ENCODE measurements at regions not wholly inside any gene's neighbourhood (a gene's known extent, or its start where the extent isn't known, plus 50 kb on each side); places are given as distances from the start of the nearest gene placed in this dataset.

DNA sequence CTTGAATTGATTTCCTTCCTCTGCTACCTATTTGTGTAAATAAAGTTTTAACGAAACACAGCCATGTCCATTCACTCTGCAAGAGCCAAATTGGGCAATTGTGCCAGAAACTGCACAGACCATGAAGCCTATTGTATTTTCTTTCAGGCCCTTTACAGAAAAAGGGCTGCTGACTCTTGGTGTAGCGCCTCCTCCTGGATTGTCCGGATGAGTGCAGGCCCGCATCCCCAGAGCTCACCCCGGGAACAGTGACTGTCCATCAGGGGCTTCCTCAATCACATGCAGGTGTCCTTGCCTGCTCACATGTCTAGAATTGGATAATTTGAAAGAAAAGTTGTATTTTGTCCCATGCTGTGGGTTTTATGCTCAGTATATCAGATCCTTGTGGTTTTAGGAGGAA lies 1282.2 kb downstream of the AACS start:
- DNase-seq: no peak

DNA sequence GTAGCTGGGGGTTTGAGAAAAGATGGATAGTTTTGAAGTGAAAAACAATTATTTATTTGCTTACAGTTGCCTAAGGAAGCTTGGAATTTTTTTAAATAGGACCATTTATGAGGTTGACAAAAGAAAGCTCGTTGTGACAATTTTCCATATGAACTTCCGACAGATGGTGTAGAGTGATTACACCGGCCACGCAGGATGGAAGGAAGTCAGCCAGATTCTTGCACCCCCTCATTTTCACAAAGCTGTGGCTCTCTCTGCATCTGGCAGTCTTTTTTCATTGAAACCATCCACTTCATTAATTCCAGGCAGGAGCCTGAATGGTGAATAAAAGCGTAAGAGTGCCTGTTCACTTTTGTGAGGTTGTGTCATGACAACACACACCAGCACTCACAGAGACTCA lies 1284.1 kb downstream of the AACS start:
- no peak for DNase-seq

DNA sequence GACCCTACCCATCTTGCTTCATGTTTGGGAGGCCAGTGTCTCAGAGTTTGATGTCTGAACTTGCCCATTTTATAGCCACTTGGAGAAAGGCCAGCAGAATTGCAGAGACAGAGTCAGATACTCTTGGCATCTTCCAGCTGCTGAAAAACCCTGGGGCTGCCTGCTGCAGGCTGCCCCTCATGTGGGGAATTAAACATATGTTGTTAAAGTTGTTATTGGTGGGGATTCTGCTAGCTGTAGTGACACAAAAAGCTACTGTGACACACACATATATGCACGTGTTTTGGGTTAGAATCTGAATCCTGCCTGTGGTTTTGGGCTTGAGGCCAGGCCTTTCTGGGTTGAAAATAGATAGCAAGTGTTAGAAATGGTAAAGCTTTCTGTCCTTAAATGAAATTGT lies 1288.4 kb downstream of the AACS start:
- no peak for DNase-seq

DNA sequence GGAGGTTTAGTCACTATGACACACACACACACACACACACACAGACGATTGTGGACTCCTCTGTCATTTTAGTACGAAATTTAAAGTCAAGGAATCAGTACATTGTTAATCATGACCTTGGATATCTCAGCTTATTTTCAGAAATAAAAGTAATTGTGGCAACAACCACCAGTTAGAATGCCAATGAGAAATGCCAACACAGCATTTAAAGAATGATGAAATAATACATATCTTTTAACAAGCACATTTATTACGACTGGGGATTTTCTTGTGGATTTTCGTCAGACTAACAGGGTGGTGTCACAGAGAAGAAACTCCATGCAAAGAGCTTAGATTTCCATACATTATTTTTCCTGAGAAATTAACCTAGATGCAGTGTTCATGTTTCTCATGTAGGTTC lies 1289.4 kb downstream of the AACS start:
- no peak for DNase-seq

DNA sequence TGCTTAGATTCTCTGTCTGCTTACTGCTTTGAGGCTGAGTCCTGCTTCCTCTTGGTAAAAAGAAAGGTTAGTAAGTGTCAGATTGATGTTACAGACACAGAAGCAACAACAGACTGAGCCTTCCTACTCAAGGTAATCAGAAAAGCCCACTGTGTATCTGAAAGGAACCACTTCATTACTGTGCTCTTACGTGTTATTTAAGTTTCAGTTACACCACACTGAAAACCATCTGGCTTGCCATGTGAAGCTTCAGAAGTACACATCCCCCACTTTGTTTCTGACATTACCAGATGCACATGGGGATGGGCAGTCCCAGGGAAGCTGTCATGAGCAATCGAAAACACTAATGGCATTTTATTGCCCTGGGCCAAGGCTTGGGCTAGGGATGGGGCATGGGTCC lies 1290.1 kb downstream of the AACS start:
- no peak for DNase-seq

DNA sequence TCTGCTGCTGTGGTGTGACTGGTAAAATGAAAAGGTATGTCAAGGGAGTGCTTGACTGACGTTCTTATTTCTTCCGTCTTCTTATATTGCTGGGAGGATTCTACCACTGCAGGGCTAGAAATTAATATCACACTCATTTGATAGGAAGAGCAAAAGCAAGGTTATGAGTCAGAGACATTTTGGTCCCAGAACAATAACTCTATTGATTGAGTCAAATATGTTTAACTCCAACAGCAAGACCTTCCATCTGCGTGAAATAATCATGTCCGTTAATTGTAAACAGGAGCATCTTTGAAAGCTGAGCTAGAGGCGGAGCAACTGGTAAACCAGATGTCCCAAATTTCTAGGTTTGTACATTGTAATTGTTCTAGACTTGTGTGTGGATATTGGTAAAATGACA lies 1293.6 kb downstream of the AACS start:
- no peak for DNase-seq

DNA sequence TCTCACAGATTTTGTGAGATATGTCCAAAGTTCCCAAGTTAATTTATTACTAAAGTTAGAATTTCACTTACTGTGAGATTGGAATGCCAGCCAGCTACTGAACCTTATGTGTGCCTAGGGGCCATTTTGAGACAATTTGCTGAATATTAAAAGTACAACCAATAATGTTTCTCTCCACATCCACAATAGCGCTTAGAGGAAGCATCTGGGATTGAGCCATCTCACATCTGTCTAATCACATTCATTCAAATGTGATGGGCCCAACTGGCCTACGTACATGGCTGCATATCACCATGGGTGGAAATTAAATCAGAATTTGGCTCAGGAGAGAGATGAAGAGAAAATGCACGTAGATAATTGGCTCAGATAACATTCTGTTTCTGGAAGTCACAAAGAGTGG lies 1294.0 kb downstream of the AACS start:
- DNase-seq: no peak

DNA sequence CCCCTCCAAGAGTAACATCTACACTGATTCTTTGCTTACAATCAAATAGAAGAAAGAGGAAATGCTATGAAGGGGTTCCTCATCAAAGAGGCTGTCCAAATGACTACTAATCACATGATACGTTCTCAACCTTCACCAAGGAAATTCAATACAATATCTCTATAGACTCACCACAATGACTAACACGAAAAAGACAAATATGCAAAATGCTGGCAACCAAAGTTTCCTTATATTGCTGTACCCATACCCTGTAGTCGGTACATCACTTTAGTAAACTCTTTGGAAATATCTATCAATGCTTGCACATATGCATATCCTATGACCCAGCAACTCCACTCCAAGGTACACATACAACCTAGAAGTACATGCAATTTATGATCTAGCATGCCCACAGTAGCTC lies 1296.6 kb downstream of the AACS start:
- DNase-seq: no peak

DNA sequence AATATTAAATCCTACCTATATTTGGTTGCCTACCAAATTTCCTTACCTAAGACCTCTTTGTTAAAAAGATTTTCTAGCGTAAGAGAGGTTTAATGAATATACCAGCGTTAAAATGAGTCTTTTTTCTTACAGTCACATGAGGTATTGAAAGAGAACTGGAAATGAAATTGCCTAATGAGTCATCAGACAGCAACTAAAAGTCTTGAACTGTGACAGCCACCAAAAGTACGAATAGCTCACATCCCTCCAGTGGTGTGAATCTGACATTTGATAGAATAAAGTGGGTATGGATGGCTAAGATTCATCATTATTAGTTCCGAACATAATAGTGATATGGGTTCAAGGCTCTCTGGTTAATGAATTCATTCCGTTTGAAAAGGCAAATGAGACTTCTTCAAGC lies 1297.3 kb downstream of the AACS start:
- no peak for DNase-seq

DNA sequence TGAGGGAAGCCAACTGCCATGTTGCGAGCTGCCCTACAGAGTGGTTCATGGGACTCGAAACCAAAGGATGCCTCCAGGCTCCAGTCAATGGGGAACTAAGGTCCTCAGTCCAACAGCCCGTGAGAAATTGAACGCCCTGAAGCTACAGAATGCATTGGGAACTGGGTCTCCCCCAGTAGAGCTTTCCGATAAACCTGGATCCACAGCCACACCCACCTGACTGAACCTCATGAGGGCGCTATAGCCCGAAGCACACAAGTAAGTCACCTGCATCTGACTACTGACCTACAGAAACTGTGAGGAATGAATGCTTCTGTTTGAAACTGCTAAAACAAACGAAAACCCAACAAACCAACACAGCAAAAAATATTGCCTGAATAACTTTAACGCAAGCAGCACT lies 1297.7 kb downstream of the AACS start:
- no peak for DNase-seq

DNA sequence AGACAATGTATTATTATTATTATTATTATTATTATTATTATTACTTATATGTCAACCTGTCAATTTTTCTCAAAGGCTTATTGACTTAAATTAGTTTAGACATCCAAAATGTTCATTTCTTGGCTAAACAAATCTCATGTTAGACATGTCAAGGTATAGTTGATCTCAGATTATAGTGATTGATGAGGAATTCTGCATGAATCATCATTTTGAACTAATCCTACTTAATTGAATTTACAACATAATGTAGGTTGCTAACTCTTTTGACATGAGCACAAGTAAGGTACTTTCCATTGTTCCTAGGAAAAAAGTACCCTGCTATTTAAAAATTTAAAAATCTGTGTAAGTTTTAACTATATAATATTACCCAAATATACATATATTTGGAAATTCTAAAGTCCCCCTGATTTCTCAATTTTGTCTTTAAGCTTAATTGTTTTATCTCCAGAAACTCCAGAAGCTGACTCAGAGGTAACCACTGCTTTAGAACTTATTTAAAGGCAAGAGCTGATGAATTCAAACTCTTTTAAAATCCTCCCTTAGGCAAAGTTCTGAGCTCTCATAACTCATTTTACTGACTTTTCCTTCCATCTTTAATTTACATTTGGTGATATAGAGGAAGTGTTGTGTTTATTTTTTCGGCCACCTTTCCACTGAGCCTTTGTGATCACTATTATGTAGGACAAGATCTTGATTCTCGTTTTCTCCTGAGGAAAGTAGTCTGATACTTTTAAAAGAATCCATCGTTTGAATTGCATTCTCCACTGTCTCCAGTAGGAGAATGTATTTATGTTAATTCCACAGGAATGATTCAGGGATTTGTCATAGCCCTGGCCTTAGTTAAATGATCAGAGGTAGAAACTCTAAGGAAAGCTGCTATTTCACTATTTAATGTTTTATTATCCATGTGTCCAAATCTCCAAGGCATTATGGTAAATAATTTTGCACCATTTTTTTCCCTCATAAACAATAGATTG lies 1304.5 kb downstream of the AACS start:
- DNase-seq: no peak

DNA sequence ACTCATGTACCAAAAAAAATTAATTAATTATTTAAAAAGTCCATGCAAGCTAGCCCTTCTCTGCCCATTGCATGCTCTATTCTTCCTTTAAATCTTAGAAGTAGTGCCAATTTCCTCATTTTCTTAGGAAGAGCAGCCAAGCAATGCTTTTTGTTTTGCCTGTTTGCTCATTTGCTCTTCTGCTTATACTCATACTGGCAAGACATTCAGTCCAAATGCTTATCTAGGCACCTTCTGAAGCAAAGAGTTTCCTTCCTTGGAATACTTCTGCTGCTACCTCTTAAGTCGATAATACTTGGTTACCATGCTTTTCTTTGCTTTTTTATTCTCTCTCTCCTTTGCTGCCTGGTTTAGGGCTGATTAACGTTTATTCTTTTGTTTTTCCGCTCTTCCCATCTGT lies 1318.3 kb downstream of the AACS start:
- DNase-seq: no peak

DNA sequence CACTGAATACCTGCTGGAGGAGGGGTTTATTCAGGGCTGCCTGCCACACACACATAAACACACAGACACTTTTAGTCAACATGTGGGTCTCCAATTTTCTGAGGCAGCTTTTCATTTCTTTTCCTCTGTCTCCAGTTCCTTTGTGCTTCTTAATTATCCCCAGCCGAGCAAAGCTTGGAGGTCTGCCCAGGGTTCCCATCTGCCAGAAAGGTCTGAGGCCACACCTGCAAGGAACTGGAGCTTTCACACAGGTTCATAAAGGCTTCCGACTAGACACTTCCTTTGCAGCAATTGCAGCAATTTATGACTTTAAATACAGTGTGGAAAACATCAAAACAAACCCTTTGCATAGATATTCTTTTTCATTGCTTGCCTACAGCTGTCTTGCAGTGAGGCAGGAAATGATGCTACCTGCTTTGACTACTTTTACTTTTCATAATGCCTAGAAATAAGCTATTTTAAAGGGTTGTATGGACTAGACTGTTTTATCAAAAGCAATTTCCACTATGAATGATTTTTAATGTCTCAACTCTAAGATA lies 1318.9 kb downstream of the AACS start:
- DNase-seq: no peak

DNA sequence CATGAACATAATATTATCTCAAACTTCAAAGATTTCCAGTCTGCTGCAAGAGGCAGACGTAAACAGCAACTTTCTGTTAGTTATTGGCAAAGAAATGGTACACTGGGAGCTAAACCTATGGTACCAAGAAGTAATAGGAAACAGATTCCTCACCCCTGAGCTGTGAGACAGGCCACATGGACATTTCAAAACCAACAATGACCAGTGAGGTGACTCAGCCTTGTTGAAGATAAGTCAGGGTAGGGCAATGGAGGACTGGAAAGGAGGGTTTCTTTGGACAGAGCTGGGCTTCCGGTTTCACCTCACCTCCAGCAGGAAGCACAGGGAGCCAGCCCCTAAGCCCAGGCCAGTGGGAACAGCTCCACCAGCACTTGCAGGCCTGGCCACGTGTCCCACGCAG lies 1320.5 kb downstream of the AACS start:
- no peak for DNase-seq

DNA sequence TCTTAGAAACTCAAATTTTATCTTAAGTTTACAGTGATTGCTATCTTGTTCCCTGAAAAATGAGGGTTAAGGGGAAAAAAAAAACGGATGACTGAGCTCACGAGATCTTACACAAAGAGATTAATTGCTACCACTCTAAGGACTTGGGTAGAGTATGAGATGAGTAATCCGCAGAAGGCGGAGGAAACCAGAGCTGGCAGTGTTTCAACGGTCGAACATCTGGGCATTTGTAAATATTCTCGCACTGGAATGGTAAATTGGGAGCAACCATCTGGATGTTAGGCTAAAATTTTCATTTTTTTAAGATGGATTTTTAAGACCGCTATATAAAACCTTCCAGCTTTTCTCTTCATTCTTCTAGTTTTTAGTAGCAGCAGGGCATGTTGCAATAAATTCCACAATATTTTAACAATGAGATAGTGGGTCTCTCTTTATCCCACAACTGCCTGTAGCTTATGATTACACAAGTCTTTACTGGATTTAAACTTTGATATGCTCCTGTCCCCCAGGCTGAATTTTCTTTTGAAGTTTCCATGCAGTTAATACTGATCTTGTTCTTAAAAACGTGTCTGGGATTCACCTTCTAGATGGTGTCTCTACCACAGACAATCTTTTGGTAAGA lies 1324.1 kb downstream of the AACS start:
- DNase-seq: no peak

DNA sequence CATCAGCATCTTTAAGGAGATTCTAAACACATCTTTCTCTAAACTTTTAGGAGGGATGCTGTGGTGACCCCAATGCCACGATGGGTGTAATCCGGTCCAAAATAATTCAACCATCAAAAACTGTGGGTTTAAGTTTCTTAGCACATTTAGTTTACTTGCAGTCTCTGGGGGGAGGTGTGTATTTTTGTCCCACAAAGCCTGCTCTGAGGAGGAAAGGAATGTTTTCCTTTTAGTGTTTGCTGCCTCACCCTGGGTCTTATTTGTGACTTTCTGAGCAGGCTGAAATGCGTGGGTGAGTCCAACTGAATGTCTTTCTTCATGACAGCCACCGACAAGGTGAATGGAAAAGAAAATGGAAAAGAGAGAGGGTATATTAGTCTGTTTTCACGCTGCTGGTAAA lies 1324.7 kb downstream of the AACS start:
- no peak for DNase-seq

DNA sequence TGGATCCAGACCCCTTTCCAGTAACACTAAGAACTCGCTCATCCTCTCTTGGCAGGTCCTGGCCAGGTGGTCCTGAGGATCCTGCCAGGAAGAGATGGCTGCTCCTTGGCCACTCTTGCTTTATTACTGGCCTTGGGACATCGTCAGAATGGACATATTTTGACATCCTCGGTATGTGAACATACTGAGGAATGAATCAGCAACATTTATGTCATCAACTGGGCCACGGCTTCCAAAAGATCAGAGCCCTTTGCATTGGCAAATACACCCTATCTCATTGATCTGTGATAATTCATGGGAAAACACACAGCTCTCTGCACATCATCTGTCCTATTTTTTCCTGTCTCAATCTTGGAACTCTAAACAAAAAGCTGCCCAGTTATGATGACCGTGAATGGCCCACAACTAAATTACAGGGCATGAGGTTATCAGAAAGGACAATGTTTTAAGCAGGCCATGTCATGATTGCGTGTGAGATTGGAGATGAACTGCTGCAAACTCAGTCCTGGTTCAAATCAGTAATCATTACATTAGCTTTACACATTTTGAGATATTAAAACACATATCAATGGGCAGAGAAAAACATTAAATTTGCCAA lies 1325.8 kb downstream of the AACS start:
- DNase-seq: no peak

DNA sequence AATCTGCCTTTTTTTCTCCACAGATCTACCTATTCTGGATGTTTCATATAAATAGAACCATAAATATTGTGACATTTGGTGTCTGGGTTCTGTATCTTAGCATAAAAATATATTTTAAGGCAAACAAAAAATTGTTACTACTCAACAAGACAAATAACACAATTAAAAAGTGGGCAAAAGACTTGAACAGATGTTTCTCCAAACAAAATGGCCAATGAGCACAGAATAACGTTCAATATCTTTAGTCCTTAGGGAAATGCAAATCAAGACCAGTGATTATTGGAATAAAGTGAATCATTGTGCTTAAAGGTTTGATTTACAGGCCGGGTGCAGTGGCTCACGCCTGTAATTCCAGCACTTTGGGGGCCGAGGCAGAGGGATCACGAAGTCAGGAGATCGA lies 1331.3 kb downstream of the AACS start:
- DNase-seq: no peak

DNA sequence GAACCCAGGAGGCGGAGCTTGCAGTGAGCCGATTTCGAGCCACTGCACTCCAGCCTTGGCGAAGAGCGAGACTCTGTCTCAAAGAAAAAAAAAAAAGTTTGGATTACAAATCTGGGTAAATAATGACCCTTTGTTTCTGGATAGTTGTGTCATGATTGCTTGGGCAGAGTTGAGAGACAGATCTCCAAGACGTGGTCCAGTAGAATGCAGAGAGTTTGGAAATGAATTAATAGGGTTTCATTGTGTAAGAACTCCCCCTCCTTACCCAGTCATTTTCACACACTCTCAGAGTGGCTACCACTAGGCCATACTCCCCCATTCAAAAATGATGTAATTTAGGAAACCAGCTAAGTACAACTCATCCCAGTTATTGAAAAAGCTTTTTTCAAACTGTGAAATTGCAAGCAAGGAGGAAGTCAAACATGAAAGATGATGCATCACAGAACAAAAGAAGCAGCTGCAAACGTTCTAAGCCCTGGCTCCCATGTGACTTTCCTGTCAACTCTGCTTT lies 1331.9 kb downstream of the AACS start:
- no peak for DNase-seq

DNA sequence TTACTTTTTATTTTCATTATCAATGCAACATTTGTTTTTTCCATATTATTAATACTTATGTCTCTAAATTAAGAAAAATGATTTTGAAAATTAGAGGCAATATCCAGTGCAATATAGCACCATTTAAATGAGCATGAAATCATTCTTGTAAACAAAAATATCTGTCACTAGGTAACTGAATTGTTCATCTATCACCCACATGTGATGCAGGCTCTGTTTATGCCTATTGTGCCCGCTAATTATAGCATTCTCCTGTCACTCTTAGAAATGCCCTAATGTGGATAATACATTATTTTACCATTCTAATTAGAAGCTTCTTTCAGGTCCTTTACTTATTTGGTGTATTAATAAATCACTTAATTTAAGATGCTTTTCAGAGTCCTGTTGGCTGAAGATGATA lies 1332.4 kb downstream of the AACS start:
- DNase-seq: no peak

DNA sequence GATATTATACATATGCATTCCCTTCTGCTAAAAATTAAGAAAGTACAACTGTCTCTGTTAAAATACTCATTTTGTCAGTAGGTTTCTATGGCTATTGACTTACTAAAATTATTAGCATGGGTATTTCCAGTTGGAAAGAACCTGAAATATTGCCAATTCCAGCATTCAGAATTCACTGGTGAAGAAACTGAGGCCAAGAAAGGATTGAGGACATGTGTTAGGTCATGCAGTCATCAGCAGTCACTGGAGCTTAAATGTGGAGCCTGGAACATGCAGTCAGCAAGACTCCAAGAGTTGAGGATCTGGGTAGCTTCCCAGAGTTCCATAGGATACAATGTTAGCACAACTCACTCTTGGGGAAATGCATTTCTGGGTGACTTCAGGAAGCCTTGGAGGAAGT lies 1335.6 kb downstream of the AACS start:
- DNase-seq: no peak

DNA sequence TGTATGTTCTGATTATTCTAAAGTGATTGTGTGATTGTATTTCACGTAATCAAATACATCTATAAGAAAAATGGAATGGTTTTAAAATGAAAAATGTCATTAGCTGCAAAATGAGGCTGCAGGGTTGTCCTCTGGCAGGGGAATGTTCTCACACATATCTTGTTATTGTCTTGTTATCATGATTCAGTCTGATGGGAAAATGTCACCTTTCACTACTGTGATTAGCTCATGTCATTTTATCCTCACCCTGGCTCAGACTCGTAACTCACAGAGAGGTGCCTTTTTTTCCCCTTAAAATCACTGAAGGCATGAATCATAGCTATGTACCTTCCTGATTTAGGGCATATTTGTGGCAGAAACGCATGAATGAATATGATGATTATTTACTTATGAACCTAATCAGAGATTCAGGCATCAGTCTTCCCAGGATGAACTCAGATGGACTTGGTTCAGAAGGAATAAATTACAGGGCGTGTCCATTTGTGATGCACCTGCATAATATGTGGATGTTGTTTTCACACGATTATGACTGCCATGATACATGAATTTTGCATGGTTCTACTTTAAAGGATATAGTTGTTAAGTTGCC lies 1339.2 kb downstream of the AACS start:
- DNase-seq: no peak

DNA sequence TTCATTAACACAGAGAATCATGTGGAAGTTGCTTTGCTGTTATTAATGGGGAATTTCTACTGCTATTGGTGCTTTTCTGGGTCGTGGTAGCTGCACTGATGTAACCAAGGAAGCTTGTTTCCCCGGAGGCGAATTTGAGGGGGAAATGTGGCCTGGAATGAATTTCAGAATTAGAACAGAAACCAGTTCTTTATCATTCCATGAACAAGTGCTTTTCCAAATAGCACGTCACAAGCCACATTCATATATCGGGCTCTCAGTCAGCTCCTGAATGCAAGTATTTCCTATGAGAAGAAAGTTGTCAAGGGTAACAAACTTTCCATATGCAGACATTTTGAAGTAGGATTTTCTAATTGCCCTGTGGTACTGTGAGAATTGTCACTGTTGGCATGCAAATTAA lies 1353.2 kb downstream of the AACS start:
- DNase-seq: no peak
